Omental fat pad (tissue), 3 donors: ENCODE measurements at regions not wholly inside any gene's neighbourhood (a gene's known extent, or its start where the extent isn't known, plus 50 kb on each side); places are given as distances from the start of the nearest gene placed in this dataset.

Source experiments
- ATAC-seq: fragments of 150-250 bp; one replicate; pipeline ENCODE4 v1.9.1; 2016; ENCODE audit warnings: mild to moderate bottlenecking, moderate library complexity; ENCODE audit not compliant: low FRiP score
- DNase-seq: peaks from one replicate; pipeline ENCODE4 v3.0.0-alpha.2; 2019; ENCODE audit warnings: low spot score
- TF ChIP-seq, protein P1 (sequence below), 3 donors: fragments of 450-650 bp; IDR thresholded peaks; one replicate each; pipeline ENCODE4 v1.5.1; 2016 to 2017; ENCODE audit warnings: antibody characterized with exemption in 3 of 3, mild to moderate bottlenecking in 3 of 3, moderate library complexity in 2 of 3

DNA sequence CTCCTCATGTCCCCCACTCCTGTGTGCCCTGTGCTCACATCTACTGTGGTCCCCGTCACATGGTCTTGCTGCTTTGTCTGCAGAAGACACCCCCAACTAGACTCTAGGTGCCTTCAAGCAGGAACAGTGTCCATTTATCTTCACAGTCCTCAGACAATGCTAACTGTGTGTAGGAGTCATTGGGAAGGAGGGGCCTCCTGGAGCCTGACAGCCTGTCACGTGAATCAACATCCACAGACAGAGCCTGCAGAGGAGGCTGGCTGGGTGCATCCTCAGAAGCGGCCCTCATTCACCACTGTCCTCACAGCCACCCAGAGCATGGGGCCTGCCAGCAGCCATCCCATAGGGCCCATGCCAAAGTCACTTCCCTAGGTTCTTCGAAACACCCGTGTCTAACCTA is 98.7 kb downstream of the MED10 start:
- DNase-seq (no peak), ATAC-seq (no peak)
- TF ChIP-seq, protein P1, sequence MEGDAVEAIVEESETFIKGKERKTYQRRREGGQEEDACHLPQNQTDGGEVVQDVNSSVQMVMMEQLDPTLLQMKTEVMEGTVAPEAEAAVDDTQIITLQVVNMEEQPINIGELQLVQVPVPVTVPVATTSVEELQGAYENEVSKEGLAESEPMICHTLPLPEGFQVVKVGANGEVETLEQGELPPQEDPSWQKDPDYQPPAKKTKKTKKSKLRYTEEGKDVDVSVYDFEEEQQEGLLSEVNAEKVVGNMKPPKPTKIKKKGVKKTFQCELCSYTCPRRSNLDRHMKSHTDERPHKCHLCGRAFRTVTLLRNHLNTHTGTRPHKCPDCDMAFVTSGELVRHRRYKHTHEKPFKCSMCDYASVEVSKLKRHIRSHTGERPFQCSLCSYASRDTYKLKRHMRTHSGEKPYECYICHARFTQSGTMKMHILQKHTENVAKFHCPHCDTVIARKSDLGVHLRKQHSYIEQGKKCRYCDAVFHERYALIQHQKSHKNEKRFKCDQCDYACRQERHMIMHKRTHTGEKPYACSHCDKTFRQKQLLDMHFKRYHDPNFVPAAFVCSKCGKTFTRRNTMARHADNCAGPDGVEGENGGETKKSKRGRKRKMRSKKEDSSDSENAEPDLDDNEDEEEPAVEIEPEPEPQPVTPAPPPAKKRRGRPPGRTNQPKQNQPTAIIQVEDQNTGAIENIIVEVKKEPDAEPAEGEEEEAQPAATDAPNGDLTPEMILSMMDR (IDR thresholded peaks at IDR 0.05) = no peak

DNA sequence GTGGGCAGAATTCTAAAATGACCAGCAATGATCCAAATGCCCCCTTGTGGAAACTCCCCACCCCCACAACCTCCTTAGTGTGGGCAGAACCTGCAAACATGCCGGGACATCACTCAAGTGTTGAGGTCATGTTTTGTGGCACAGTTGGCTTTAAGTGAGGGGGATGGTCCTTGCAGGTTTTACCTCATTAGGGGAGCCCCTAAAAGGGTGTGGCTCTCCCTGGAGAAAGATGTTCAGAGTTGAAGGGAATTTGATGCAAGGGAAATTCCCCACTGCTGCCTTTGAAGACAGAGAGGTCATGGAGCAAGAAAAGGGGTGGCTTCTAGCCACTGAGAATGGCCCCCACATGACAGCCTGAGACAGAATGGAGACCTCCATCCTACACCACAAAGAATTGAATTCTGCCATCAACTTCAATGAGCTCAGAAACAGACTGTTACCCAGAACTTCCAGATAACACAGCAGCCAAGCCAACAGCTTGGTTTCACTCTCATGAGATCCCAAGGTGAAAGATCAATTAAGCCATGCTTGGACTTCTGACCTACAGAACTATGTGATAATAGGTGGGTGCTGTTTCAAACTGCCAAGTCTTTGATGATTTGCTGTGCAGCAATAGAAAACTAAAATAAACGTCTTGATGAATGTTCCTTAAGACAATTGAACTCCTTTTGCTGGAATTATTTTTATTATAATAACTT is 103.4 kb downstream of the MED10 start:
- TF ChIP-seq, protein P1 (IDR thresholded peaks at IDR 0.05) = no peak
- no peak for DNase-seq
- no peak for ATAC-seq

DNA sequence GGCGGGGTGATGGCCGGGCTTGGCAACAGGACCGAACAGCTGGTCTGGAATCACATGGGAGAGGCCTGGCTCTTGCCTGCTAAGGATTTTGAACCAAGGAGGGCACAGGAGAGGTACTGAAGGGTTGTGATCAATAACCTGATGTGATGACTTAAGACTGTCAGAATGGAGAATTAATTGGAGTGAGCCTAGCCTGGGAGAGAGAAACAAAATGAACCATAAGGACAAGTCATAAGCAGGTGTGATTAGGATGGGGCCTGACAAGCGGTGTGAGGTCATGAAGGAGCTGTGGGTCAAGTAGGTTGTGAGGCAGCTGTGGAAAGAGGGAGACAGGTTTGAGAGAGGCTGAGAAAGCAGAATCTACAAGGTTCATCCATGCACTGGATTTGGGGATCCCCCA is 104.6 kb downstream of the MED10 start:
- ATAC-seq = no peak

DNA sequence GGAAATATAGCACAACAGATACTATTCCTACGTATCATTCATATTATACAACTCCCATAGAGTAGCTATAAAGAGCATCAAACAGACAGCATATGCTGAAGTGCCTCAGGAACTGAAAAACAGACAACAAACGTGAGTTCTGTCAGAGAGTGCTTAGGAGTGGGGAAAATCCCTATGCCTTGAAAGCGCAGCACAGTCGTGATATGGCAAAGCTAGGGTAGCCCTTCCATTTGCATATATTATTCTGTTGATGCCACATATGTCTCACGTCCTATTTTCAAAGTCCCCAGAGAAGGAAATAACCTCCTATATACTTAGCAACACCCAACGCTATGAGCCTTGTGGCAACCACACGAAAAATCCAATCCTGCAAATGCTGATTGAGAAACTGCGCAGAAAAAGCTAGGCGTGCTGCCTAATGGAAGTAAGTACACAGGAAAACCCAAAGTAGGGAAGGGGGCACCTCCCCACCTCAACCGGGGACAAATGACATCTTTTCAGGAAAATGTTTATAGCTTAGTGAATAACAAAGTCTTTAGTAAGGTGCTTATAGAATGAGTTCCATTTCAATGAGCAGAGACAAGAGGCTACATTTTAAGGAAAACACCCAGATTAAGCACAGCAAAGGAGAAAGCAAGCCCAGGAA is 105.1 kb downstream of the MED10 start:
- TF ChIP-seq, protein P1 (IDR thresholded peaks at IDR 0.05) = no peak
- DNase-seq (no peak), ATAC-seq (no peak)

More for the DNA sequence above, 104.6 kb downstream of the MED10 start:
- TF ChIP-seq, protein P1 (IDR thresholded peaks at IDR 0.05) = no peak
- no peak for DNase-seq

DNA sequence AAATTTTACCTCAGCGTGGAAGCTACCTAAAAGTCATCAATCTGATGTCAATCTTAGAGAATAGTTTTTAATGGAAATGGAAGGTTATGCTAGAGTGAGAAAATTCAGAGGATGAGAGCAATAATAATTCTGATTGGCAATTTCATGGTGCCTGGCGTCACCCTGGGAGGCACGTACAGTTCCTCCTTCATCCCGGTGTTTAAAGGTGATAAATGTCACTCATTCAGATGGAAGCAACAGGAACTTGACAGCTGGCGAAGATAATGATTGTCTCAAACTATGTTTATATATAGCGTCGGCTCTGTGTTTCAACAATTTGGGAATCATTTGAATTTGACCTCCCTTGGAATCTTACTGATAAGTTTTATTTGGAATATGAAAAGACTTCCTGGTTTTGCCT is 108.4 kb downstream of the MED10 start:
- ATAC-seq = no peak
- TF ChIP-seq, protein P1 (IDR thresholded peaks at IDR 0.05) = no peak
- no peak for DNase-seq

DNA sequence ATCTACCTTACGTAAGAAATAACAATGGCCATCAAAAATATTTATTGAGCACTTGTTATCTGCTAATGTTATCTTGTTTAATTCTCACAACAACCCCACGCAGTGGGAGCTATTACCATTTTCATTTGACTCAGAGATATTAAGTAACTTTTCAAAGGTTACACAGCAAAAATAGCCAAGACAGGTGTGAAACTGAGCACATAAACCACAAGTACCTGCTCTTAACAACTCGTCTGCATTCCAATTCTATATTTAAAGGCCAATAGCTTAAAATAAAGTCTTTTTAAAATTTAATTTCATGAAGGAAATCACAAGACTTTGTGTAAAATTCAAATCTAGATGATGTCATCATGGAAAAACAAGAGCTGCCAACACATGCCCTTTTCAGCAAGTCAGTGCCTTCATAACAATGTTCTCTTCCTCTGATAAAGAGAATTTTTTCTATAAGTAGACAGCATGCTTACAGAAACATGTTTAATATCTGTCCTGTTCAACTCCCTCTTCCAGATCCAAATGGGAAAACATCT is 111.6 kb downstream of the MED10 start:
- ATAC-seq (no peak), DNase-seq (no peak)
- TF ChIP-seq, protein P1 (IDR thresholded peaks at IDR 0.05) = no peak

DNA sequence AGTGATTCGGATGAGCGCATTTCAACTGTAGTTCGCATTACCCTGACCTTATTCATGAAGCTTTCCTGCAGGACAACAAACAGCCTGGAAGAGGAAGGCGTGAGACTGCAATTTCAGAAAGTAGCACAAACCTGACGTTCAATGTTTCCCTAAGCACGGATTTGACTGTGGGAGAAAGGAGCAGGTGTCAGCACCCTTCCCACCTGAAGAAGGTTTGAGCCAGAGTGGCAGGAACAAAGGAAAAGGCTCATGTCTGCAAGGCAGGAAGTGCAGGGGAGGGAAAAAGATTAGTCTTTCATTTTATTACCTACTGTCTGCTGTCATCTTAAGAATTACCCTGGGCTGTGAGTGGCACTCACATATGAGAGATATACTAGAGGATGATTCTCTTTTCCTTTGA is 114.0 kb downstream of the MED10 start:
- DNase-seq = no peak
- no peak for ATAC-seq
- TF ChIP-seq, protein P1 (IDR thresholded peaks at IDR 0.05) = no peak
